Stomach (tissue), 8 donors: ENCODE measurements at regions not wholly inside any gene's neighbourhood (a gene's known extent, or its start where the extent isn't known, plus 50 kb on each side); places are given as distances from the start of the nearest gene placed in this dataset.
"Not testable (repeated sequence)": the region's sequence is repeated elsewhere in the genome, so short reads cannot be mapped to it uniquely, and the experiment has no call there.

Experiments
- DNase-seq, 2 donors: peaks; one replicate each; pipeline versions ENCODE4 v3.0.0 to v3.0.0-alpha.2; 2013 to 2019
- H3K27ac ChIP-seq, 5 donors: fragments of 200-600 bp in 4 of 5; sonication (generic) in 4 of 5; one replicate each; pipeline ENCODE4 v1.5.1; 2013 to 2019; ENCODE audit warnings: mild to moderate bottlenecking in 1 of 5, moderate library complexity in 1 of 5
- H3K27me3 ChIP-seq, 3 donors: fragments of 200-600 bp; sonication (generic); one replicate each; pipeline ENCODE4 v1.5.1; 2017 to 2019; ENCODE audit warnings: mixed run types in 1 of 3
- H3K36me3 ChIP-seq, 4 donors: fragments of 200-600 bp; sonication (generic); 1 replicate in 3 of 4; 2 replicates in 1 of 4; pipeline ENCODE4 v1.5.1; 2016 to 2019
- H3K4me1 ChIP-seq, 4 donors: fragments of 200-600 bp; sonication (generic); one replicate each; pipeline ENCODE4 v1.5.1; 2016 to 2019
- H3K4me3 ChIP-seq, 4 donors: fragments of 200-600 bp; sonication (generic) in 3 of 4; one replicate each; pipeline ENCODE4 v1.5.1; 2016 to 2019; ENCODE audit warnings: mild to moderate bottlenecking in 1 of 4
- H3K9me3 ChIP-seq, 4 donors: fragments of 200-600 bp; sonication (generic); one replicate each; pipeline ENCODE4 v1.5.1; 2016 to 2019
- EP300 ChIP-seq: sonication (generic); formaldehyde crosslinking; IDR thresholded peaks from one replicate; pipeline ENCODE4 v1.6.1; 2017; ENCODE audit warnings: antibody characterized with exemption
- POLR2A ChIP-seq, 4 donors: fragments of 450-650 bp; IDR thresholded peaks; one replicate each; pipeline ENCODE4 v1.6.1; 2016; ENCODE audit warnings: antibody characterized with exemption in 4 of 4, control low read depth in 2 of 4, mild to moderate bottlenecking in 1 of 4, moderate library complexity in 1 of 4
- POLR2AphosphoS5 ChIP-seq, 3 donors: sonication (generic); formaldehyde crosslinking; IDR thresholded peaks; one replicate each; pipeline ENCODE4 v1.6.1; 2016; ENCODE audit warnings: antibody characterized with exemption in 3 of 3
- WGBS, 5 donors: extraction: QIAGEN DNeasy Blood & Tissue Kit in 3 of 5; methylation state at CpG; one replicate each; pipeline versions ENCODE4 v1.1.5 to v1.1.7; 2013 to 2018; 5-methylcytosine and 5-hydroxymethylcytosine counted together
- intact Hi-C: fragments of 100-400 bp; cut with DNase I; formaldehyde crosslinking; loops from one replicate; pipeline ENCODE4 v1.15.1; 2023; ENCODE audit warnings: low total_unique reads
- TF ChIP-seq, protein P1 (sequence below), 7 experiments: fragments of 450-650 bp in 4 of 7; fragments of 200-600 bp in 3 of 7; sonication (generic) in 3 of 7; IDR thresholded peaks; one replicate each; pipeline ENCODE4 v1.5.1; 2016 to 2019; ENCODE audit warnings: antibody characterized with exemption in 7 of 7, control low read depth in 2 of 7, mild to moderate bottlenecking in 1 of 7
- donor health status: healthy with polysubstance abuse.
- donor health status: Bipolar disorder and iron deficiency.
- donor health status: healthy.

GRCh38 chr6:153476243-153476642 is 345.2 kb upstream of the RGS17 start:
- Histone ChIP-seq H3K9me3 (no peaks in the 10 kb centered on the region), H3K36me3 (no peaks in the 10 kb centered on the region), H3K4me3 (no peak overlapping the region), H3K4me1 (no peaks in the 10 kb centered on the region), H3K27me3 (no peaks in the 10 kb centered on the region), H3K27ac (no peak overlapping the region)
- TF ChIP-seq POLR2A (IDR thresholded peaks at IDR 0.05) (no peak), POLR2AphosphoS5 (IDR thresholded peaks at IDR 0.05) (no peak), EP300 (no peak)
- TF ChIP-seq, protein P1, sequence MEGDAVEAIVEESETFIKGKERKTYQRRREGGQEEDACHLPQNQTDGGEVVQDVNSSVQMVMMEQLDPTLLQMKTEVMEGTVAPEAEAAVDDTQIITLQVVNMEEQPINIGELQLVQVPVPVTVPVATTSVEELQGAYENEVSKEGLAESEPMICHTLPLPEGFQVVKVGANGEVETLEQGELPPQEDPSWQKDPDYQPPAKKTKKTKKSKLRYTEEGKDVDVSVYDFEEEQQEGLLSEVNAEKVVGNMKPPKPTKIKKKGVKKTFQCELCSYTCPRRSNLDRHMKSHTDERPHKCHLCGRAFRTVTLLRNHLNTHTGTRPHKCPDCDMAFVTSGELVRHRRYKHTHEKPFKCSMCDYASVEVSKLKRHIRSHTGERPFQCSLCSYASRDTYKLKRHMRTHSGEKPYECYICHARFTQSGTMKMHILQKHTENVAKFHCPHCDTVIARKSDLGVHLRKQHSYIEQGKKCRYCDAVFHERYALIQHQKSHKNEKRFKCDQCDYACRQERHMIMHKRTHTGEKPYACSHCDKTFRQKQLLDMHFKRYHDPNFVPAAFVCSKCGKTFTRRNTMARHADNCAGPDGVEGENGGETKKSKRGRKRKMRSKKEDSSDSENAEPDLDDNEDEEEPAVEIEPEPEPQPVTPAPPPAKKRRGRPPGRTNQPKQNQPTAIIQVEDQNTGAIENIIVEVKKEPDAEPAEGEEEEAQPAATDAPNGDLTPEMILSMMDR (IDR thresholded peaks at IDR 0.05): no peak
- WGBS, 5 donors: 63 to 82% (median 72%) methylated on average over 6 of the region's 6 CpGs
- intact Hi-C loops: no loop called here
- no peak for DNase-seq

- no peak for DNase-seq
- H3K4me1 ChIP-seq: no peaks in the 10 kb centered on the region
- H3K27ac ChIP-seq: no peak overlapping the region
- 76 to 89% (median 85%) methylated on average over 2 of the region's 2 CpGs for WGBS, 5 donors
- H3K27me3 ChIP-seq: no peaks in the 10 kb centered on the region
- H3K4me3 ChIP-seq: no peak overlapping the region
- no peaks in the 10 kb centered on the region for H3K36me3 ChIP-seq
- intact Hi-C loops: no loop called here
- no peaks in the 10 kb centered on the region for H3K9me3 ChIP-seq
- no peak for TF ChIP-seq POLR2A (IDR thresholded peaks at IDR 0.05)
Measured at GRCh38 chr6:153465050-153465449, 334.0 kb upstream of the RGS17 start.

DNA sequence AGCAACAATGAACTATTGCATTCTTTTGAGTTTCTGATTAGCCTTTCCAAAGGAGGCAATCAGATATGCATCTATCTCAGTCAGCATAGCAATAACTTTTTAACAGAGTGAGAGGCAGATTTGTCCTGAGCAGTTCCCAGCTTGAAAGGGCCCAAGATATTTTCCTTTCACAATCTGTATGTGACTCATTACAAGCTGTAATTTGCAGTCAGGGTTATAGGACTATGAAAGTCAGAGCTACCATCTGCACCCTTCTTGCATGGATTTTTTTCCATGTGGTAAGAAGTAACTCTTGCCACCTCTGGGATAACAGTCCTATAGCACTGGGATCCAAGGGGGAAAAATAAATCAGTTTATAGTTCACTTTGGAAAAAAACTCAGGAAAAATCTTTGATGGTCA is 318.2 kb upstream of the RGS17 start:
- no peak for TF ChIP-seq POLR2AphosphoS5 (IDR thresholded peaks at IDR 0.05)
- TF ChIP-seq POLR2A (IDR thresholded peaks at IDR 0.05): no peak
- TF ChIP-seq, protein P1 (IDR thresholded peaks at IDR 0.05): no peak
- TF ChIP-seq EP300: no peak
- no peaks in the 10 kb centered on the region for H3K36me3 ChIP-seq
- H3K27me3 ChIP-seq: no peaks in the 10 kb centered on the region
- no peaks in the 10 kb centered on the region for H3K4me1 ChIP-seq
- no peak overlapping the region for H3K27ac ChIP-seq
- H3K9me3 ChIP-seq: no peaks in the 10 kb centered on the region
- intact Hi-C loops: no loop called here
- H3K4me3 ChIP-seq: no peak overlapping the region
- DNase-seq: no peak

GRCh38 chr6:153442749-153443148 is 311.7 kb upstream of the RGS17 start:
- DNase-seq, H3K4me3 ChIP-seq, H3K9me3 ChIP-seq, H3K36me3 ChIP-seq, H3K27me3 ChIP-seq, H3K4me1 ChIP-seq, H3K27ac ChIP-seq, intact Hi-C loops: not testable (repeated sequence)
- 70 to 82% (median 80%) methylated on average over 2 of the region's 2 CpGs for WGBS, 5 donors

DNA sequence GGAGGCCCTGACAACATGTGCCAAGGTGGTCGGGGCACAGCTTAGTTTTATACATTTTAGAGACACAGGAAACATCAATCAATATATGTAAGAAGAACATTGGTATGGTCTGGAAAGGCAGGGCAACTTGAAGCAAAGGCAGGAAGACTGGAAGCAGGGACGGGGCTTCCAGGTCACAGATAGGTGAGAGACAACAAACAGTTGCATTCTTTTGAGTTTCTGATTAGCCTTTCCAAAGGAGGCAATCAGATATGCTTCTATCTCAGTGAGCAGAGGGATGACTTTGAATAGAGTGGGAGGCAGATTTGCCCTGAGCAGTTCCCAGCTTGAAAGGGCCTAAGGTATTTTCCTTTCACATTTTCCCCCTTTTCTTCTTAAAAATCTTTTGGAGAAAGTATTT is 311.0 kb upstream of the RGS17 start:
- H3K4me1 ChIP-seq: no peaks in the 10 kb centered on the region
- TF ChIP-seq EP300 (no peak), POLR2A (IDR thresholded peaks at IDR 0.05) (no peak), POLR2AphosphoS5 (IDR thresholded peaks at IDR 0.05) (no peak)
- TF ChIP-seq, protein P1 (IDR thresholded peaks at IDR 0.05): no peak
- H3K36me3 ChIP-seq: no peaks in the 10 kb centered on the region
- DNase-seq: no peak
- no peak overlapping the region for H3K27ac ChIP-seq
- H3K27me3 ChIP-seq: no peaks in the 10 kb centered on the region
- 20 to 35% (median 25%) methylated on average over 2 of the region's 2 CpGs for WGBS, 5 donors
- no peak overlapping the region for H3K4me3 ChIP-seq
- H3K9me3 ChIP-seq: peaks cover 0 to 8% (median 0%) of the 10 kb centered on the region in 4 donors
- intact Hi-C loops: no loop called here

DNA sequence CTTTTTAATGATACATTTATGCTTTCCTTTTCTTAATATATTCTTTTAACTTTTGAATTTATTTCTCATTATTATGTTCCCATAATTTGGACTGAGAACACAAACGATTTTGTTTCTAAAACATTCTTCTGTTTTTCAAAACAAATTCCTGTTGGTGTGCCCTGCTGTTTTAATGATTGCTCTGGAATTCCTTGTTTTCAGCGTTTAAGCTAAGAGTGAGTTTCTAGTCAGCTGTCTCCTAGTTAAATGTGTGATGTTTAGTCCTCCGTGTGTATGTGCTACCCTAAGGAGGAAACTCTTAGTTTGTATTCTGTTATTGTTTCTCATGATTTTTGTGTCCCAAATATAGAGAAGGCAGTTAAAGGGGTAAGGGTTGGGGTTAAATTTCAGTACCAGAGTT is 306.1 kb upstream of the RGS17 start:
- Histone ChIP-seq H3K27me3 (no peaks in the 10 kb centered on the region), H3K9me3 (no peaks in the 10 kb centered on the region), H3K4me1 (no peaks in the 10 kb centered on the region), H3K36me3 (no peaks in the 10 kb centered on the region), H3K4me3 (no peak overlapping the region), H3K27ac (no peak overlapping the region)
- 25 to 41% (median 26%) methylated on average over 3 of the region's 3 CpGs for WGBS, 5 donors
- DNase-seq: no peak
- intact Hi-C loops: no loop called here
- no peak for TF ChIP-seq POLR2A (IDR thresholded peaks at IDR 0.05)
- no peak for TF ChIP-seq EP300
